ENCODE measurements at regions not wholly inside any gene's neighbourhood (a gene's known extent, or its start where the extent isn't known, plus 50 kb on each side); places are given as distances from the start of the nearest gene placed in this dataset.

GRCh38 chr7:121796381-121796780 is 76.6 kb upstream of the PTPRZ1 start:
- TF ChIP-seq CTCF (IDR thresholded peaks at IDR 0.05) (no peak), POLR2A (IDR thresholded peaks at IDR 0.05) (no peak), POLR2AphosphoS5 (IDR thresholded peaks at IDR 0.05) (no peak)

All from breast epithelium (tissue), 3 donors.